ENCODE measurements at regions not wholly inside any gene's neighbourhood (a gene's known extent, or its start where the extent isn't known, plus 50 kb on each side); places are given as distances from the start of the nearest gene placed in this dataset.

GRCh38 chr9:13648068-13648467 lies 368.6 kb upstream of the MPDZ start:
- TF ChIP-seq PATZ1 (CRISPR knock-in tag; IDR thresholded peaks at IDR 0.05; ENCODE audit: borderline replicate concordance) (no peak), ZNF8 (CRISPR knock-in tag; IDR thresholded peaks at IDR 0.05) (no peak), OSR1 (CRISPR knock-in tag; IDR thresholded peaks at IDR 0.05) (no peak), BACH2 (CRISPR knock-in tag; IDR thresholded peaks at IDR 0.05; ENCODE audit: borderline replicate concordance) (no peak), ZFP3 (CRISPR knock-in tag; IDR thresholded peaks at IDR 0.05) (no peak), ARNTL (CRISPR knock-in tag; IDR thresholded peaks at IDR 0.05; ENCODE audit: borderline replicate concordance, low read depth) (no peak), TSHZ2 (CRISPR knock-in tag; IDR thresholded peaks at IDR 0.05) (no peak), ZFP30 (CRISPR knock-in tag; IDR thresholded peaks at IDR 0.05) (no peak), RARB (CRISPR knock-in tag; IDR thresholded peaks at IDR 0.05) (no peak), TOX (CRISPR knock-in tag; IDR thresholded peaks at IDR 0.05; ENCODE audit: borderline replicate concordance) (no peak), ZC3H10 (CRISPR knock-in tag; IDR thresholded peaks at IDR 0.05) (no peak)
- TF ChIP-seq, protein P1, sequence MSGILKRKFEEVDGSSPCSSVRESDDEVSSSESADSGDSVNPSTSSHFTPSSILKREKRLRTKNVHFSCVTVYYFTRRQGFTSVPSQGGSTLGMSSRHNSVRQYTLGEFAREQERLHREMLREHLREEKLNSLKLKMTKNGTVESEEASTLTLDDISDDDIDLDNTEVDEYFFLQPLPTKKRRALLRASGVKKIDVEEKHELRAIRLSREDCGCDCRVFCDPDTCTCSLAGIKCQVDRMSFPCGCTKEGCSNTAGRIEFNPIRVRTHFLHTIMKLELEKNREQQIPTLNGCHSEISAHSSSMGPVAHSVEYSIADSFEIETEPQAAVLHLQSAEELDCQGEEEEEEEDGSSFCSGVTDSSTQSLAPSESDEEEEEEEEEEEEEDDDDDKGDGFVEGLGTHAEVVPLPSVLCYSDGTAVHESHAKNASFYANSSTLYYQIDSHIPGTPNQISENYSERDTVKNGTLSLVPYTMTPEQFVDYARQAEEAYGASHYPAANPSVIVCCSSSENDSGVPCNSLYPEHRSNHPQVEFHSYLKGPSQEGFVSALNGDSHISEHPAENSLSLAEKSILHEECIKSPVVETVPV (CRISPR knock-in tag; IDR thresholded peaks at IDR 0.05): no peak
- TF ChIP-seq, protein P2, sequence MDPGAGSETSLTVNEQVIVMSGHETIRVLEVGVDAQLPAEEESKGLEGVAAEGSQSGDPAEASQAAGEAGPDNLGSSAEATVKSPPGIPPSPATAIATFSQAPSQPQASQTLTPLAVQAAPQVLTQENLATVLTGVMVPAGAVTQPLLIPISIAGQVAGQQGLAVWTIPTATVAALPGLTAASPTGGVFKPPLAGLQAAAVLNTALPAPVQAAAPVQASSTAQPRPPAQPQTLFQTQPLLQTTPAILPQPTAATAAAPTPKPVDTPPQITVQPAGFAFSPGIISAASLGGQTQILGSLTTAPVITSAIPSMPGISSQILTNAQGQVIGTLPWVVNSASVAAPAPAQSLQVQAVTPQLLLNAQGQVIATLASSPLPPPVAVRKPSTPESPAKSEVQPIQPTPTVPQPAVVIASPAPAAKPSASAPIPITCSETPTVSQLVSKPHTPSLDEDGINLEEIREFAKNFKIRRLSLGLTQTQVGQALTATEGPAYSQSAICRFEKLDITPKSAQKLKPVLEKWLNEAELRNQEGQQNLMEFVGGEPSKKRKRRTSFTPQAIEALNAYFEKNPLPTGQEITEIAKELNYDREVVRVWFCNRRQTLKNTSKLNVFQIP (CRISPR knock-in tag; IDR thresholded peaks at IDR 0.05; ENCODE audit: borderline replicate concordance, low read depth): no peak

Measured in SK-N-SH treated with all-trans-retinoic acid at 6 μM for 48 hours (cell line).